ENCODE measurements at regions not wholly inside any gene's neighbourhood (a gene's known extent, or its start where the extent isn't known, plus 50 kb on each side); places are given as distances from the start of the nearest gene placed in this dataset.

GRCh38 chr10:31586723-31587638 is 268.0 kb downstream of the ZEB1 start:
- TF ChIP-seq EZH2 (IDR thresholded peaks at IDR 0.05; ENCODE audit: low read length, unreplicated experiment): no peak
- no peak for TF ChIP-seq CTCF (conservative IDR thresholded peaks at IDR 0.05; ENCODE audit: low read depth, low read length)
- no peak for TF ChIP-seq EZH2phosphoT487 (IDR thresholded peaks at IDR 0.05; ENCODE audit: borderline replicate concordance, low read length)

All from PC-3 (cell line).